ENCODE measurements at regions not wholly inside any gene's neighbourhood (a gene's known extent, or its start where the extent isn't known, plus 50 kb on each side); places are given as distances from the start of the nearest gene placed in this dataset.
A peak's percentile ranks its signal among the peaks of the same experiment; 100 is the strongest.

- DNase-seq, result peak; percentile 63
Observed at GRCh38 chr1:56390232-56390867, 189.0 kb downstream of the PLPP3 start.

GRCh38 chr1:56389813-56390212 is 189.6 kb downstream of the PLPP3 start:
- DNase-seq, result no peak

GRCh38 chr1:56387071-56387740 is 192.2 kb downstream of the PLPP3 start:
- no peak for DNase-seq

GRCh38 chr1:56385314-56385713 is 194.0 kb downstream of the PLPP3 start:
- no peak for DNase-seq

GRCh38 chr1:56382929-56383328 is 196.4 kb downstream of the PLPP3 start:
- no peak for DNase-seq

GRCh38 chr1:56380531-56380930 is 198.8 kb downstream of the PLPP3 start:
- DNase-seq, result no peak

GRCh38 chr1:56378341-56379070 is 200.9 kb downstream of the PLPP3 start:
- no peak for DNase-seq

GRCh38 chr1:56377431-56377830 is 201.9 kb downstream of the PLPP3 start:
- DNase-seq, result no peak

GRCh38 chr1:56376188-56376984 is 203.0 kb downstream of the PLPP3 start:
- no peak for DNase-seq

GRCh38 chr1:56375326-56375804 is 204.0 kb downstream of the PLPP3 start:
- no peak for DNase-seq

- DNase-seq, result no peak
Observed at GRCh38 chr1:56374026-56374974, 205.1 kb downstream of the PLPP3 start.

GRCh38 chr1:56370513-56370912 is 208.8 kb downstream of the PLPP3 start:
- no peak for DNase-seq

GRCh38 chr1:56363007-56363770 is 216.2 kb downstream of the PLPP3 start:
- DNase-seq, result peak; percentile 68

GRCh38 chr1:56360021-56360420 is 219.3 kb downstream of the PLPP3 start:
- DNase-seq, result no peak

- DNase-seq, result no peak
Observed at GRCh38 chr1:56359056-56359455, 220.3 kb downstream of the PLPP3 start.

- DNase-seq, result no peak
Observed at GRCh38 chr1:56357927-56358690, 221.3 kb downstream of the PLPP3 start.

- DNase-seq, result no peak
Observed at GRCh38 chr1:56356376-56356990, 222.9 kb downstream of the PLPP3 start.

- no peak for DNase-seq
Observed at GRCh38 chr1:56355918-56356317, 223.4 kb downstream of the PLPP3 start.

- no peak for DNase-seq
Observed at GRCh38 chr1:56355422-56355821, 223.9 kb downstream of the PLPP3 start.

GRCh38 chr1:56345831-56346230 is 233.5 kb downstream of the PLPP3 start:
- no peak for DNase-seq

Data from retina (tissue), 1 donor.